ENCODE measurements at regions not wholly inside any gene's neighbourhood (a gene's known extent, or its start where the extent isn't known, plus 50 kb on each side); places are given as distances from the start of the nearest gene placed in this dataset.
A peak's percentile ranks its signal among the peaks of the same experiment; 100 is the strongest.

DNA sequence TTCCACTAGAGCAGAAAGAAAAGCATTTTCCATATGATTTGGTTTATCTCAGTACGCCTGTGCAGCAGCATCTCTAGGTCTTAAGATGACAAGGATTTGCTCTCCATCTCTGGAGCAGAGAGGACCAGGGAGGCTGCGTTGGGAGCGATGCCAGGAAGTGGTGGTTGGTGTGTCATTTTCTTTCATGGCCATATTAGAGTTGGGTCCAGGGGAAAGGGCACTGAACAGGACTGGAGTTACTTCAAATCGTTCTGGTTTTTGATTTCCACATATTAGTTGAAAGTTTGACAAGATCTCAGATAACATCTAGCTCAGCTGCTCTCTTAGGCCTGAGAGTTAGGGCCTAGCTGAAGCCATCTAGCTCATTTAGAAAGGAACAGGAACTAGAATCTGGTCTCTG lies 157.7 kb downstream of the ADAMTS15 start (continued):
- TF ChIP-seq, protein P1, sequence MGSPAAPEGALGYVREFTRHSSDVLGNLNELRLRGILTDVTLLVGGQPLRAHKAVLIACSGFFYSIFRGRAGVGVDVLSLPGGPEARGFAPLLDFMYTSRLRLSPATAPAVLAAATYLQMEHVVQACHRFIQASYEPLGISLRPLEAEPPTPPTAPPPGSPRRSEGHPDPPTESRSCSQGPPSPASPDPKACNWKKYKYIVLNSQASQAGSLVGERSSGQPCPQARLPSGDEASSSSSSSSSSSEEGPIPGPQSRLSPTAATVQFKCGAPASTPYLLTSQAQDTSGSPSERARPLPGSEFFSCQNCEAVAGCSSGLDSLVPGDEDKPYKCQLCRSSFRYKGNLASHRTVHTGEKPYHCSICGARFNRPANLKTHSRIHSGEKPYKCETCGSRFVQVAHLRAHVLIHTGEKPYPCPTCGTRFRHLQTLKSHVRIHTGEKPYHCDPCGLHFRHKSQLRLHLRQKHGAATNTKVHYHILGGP (tag by site-specific recombination; IDR thresholded peaks at IDR 0.05), result no peak
- no peak for TF ChIP-seq ZNF248 (tag by site-specific recombination; IDR thresholded peaks at IDR 0.05)
- no peak for TF ChIP-seq FEZF1 (tag by site-specific recombination; IDR thresholded peaks at IDR 0.05)
- TF ChIP-seq ZNF530 (tag by site-specific recombination; IDR thresholded peaks at IDR 0.05; ENCODE audit: low read depth), result no peak
- no peak for TF ChIP-seq ZNF791 (tag by site-specific recombination; IDR thresholded peaks at IDR 0.05)
- no peak for TF ChIP-seq ZNF621 (tag by site-specific recombination; IDR thresholded peaks at IDR 0.05)
- TF ChIP-seq ZNF404 (tag by site-specific recombination; IDR thresholded peaks at IDR 0.05), result no peak
- TF ChIP-seq ZNF768 (tag by site-specific recombination; IDR thresholded peaks at IDR 0.05), result no peak
- TF ChIP-seq ZNF830 (tag by site-specific recombination; IDR thresholded peaks at IDR 0.05; ENCODE audit: low read depth), result no peak
- TF ChIP-seq MEIS1 (CRISPR knock-in tag; IDR thresholded peaks at IDR 0.05; ENCODE audit: borderline replicate concordance), result no peak

GRCh38 chr11:130606781-130607511 lies 158.5 kb downstream of the ADAMTS15 start:
- Histone ChIP-seq H3K4me3 (ENCODE audit: low read depth, low read length) (no peak overlapping the region), H3K36me3 (ENCODE audit: control insufficient read depth in 2 of 2, insufficient read depth in 1 of 2, low read length in 2 of 2) (no peaks in the 10 kb centered on the region), H3K4me1 (ENCODE audit: control insufficient read depth, insufficient read depth, low read length) (no peaks in the 10 kb centered on the region), H3K9me3 (ENCODE audit: control insufficient read depth, insufficient read depth, low read depth, low read length) (no peaks in the 10 kb centered on the region), H3K27ac (ENCODE audit: extremely low read depth, low read depth, low read length) (no peak overlapping the region)
- TF ChIP-seq ZNF398 (tag by site-specific recombination; IDR thresholded peaks at IDR 0.05), result peak; percentile 64
- TF ChIP-seq ZNF24 (tag by site-specific recombination; IDR thresholded peaks at IDR 0.05), result no peak
- TF ChIP-seq ZFHX2 (tag by site-specific recombination; conservative IDR thresholded peaks at IDR 0.05), result peak; percentile 33
- no peak for TF ChIP-seq ZNF830 (tag by site-specific recombination; IDR thresholded peaks at IDR 0.05; ENCODE audit: low read depth)
- no peak for TF ChIP-seq ZNF701 (tag by site-specific recombination; IDR thresholded peaks at IDR 0.05)
- no peak for TF ChIP-seq ZNF621 (tag by site-specific recombination; IDR thresholded peaks at IDR 0.05)
- no peak for TF ChIP-seq ZNF658 (tag by site-specific recombination; IDR thresholded peaks at IDR 0.05)
- TF ChIP-seq, protein P2, sequence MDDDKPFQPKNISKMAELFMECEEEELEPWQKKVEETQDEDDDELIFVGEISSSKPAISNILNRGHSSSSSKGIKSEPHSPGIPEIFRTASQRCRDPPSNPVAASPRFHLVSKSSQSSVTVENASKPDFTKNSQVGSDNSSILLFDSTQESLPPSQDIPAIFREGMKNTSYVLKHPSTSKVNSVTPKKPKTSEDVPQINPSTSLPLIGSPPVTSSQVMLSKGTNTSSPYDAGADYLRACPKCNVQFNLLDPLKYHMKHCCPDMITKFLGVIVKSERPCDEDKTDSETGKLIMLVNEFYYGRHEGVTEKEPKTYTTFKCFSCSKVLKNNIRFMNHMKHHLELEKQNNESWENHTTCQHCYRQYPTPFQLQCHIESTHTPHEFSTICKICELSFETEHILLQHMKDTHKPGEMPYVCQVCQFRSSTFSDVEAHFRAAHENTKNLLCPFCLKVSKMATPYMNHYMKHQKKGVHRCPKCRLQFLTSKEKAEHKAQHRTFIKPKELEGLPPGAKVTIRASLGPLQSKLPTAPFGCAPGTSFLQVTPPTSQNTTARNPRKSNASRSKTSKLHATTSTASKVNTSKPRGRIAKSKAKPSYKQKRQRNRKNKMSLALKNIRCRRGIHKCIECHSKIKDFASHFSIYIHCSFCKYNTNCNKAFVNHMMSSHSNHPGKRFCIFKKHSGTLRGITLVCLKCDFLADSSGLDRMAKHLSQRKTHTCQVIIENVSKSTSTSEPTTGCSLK (tag by site-specific recombination; IDR thresholded peaks at IDR 0.05), result no peak
- peak; percentile 44; the same call in 1 of the 2 replicates for TF ChIP-seq EGR2 (tag by site-specific recombination; IDR thresholded peaks at IDR 0.05; ENCODE audit: low read depth)
- no peak for TF ChIP-seq SCRT2 (tag by site-specific recombination; IDR thresholded peaks at IDR 0.05)
- no peak for TF ChIP-seq ZBTB1 (tag by site-specific recombination; IDR thresholded peaks at IDR 0.05)
- TF ChIP-seq ZNF324 (tag by site-specific recombination; IDR thresholded peaks at IDR 0.05), result no peak
- TF ChIP-seq ZFP69B (tag by site-specific recombination; IDR thresholded peaks at IDR 0.05), result no peak
- TF ChIP-seq ZNF449 (tag by site-specific recombination; IDR thresholded peaks at IDR 0.05), result no peak
- TF ChIP-seq ZNF266 (tag by site-specific recombination; IDR thresholded peaks at IDR 0.05; ENCODE audit: low read depth), result no peak
- peak; percentile 32; the same call in 1 of the 2 replicates for TF ChIP-seq GLIS1 (tag by site-specific recombination; IDR thresholded peaks at IDR 0.05)
- no peak for TF ChIP-seq PBX3 (CRISPR knock-in tag; IDR thresholded peaks at IDR 0.05)
- ChIA-PET POLR2A (no interaction called here), CTCF (interaction anchor here (0.5 kb wide), 1 partner anchor 40 kb away, joined by 3 read pairs; no protein-coding TSS in a partner anchor)
